Neural crest cell (in vitro differentiated cells): ENCODE measurements at regions not wholly inside any gene's neighbourhood (a gene's known extent, or its start where the extent isn't known, plus 50 kb on each side); places are given as distances from the start of the nearest gene placed in this dataset.
"Not testable (repeated sequence)": the region's sequence is repeated elsewhere in the genome, so short reads cannot be mapped to it uniquely, and the experiment has no call there.

Experiments
- DNase-seq: peaks from one replicate; pipeline ENCODE4 v3.0.0; 2021; ENCODE audit warnings: low read depth, mixed read lengths, low spot score
- H3K27ac Mint-ChIP-seq: one replicate; pipeline ENCODE4 v1.8.0; 2021; ENCODE audit warnings: mild to moderate bottlenecking, mixed read lengths; ENCODE audit not compliant: unreplicated experiment
- H3K27me3 Mint-ChIP-seq: 2 replicates; pipeline ENCODE4 v1.8.0; 2021; ENCODE audit warnings: low read depth, mild to moderate bottlenecking, mixed read lengths
- H3K36me3 Mint-ChIP-seq: 2 replicates; pipeline ENCODE4 v1.8.0; 2021; ENCODE audit warnings: low read depth, mild to moderate bottlenecking, mixed read lengths
- H3K4me1 Mint-ChIP-seq: 2 replicates; pipeline ENCODE4 v1.8.0; 2021; ENCODE audit warnings: mixed read lengths
- H3K4me3 Mint-ChIP-seq: one replicate; pipeline ENCODE4 v1.8.0; 2021; ENCODE audit warnings: mild to moderate bottlenecking, mixed read lengths
- H3K9me3 Mint-ChIP-seq: 2 replicates; pipeline ENCODE4 v1.8.0; 2021; ENCODE audit warnings: mixed read lengths
- CTCF ChIP-seq: fragments of 200-600 bp; sonication (generic); conservative IDR thresholded peaks from 2 replicates; pipeline ENCODE4 v1.5.0; 2021; ENCODE audit warnings: antibody characterized with exemption, mild to moderate bottlenecking

- TF ChIP-seq CTCF = no peak
- Mint-ChIP-seq H3K4me1 (no peaks in the 10 kb centered on the region), H3K36me3 (no peaks in the 10 kb centered on the region), H3K27ac (no peak overlapping the region), H3K9me3 (no peaks in the 10 kb centered on the region), H3K4me3 (no peak overlapping the region), H3K27me3 (no peaks in the 10 kb centered on the region)
- DNase-seq = no peak
Observed at GRCh38 chr6:113713665-113714064, 143.5 kb upstream of the MARCKS start.

- Mint-ChIP-seq H3K9me3 (no peaks in the 10 kb centered on the region), H3K27me3 (no peaks in the 10 kb centered on the region)
Observed at GRCh38 chr6:113718588-113718987, 138.6 kb upstream of the MARCKS start.

GRCh38 chr6:113719064-113719463, 138.1 kb upstream of the MARCKS start:
- no peak overlapping the region for H3K4me3 Mint-ChIP-seq
- H3K4me1 Mint-ChIP-seq = no peaks in the 10 kb centered on the region
- no peaks in the 10 kb centered on the region for H3K36me3 Mint-ChIP-seq
- no peak overlapping the region for H3K27ac Mint-ChIP-seq
- no peaks in the 10 kb centered on the region for H3K9me3 Mint-ChIP-seq
- no peaks in the 10 kb centered on the region for H3K27me3 Mint-ChIP-seq
- TF ChIP-seq CTCF = no peak
- DNase-seq = no peak

More at GRCh38 chr6:113718588-113718987, 138.6 kb upstream of the MARCKS start:
- DNase-seq = no peak
- Mint-ChIP-seq H3K4me1 (no peaks in the 10 kb centered on the region), H3K4me3 (no peak overlapping the region), H3K27ac (no peak overlapping the region), H3K36me3 (no peaks in the 10 kb centered on the region)
- no peak for TF ChIP-seq CTCF

GRCh38 chr6:113719545-113719944, 137.6 kb upstream of the MARCKS start:
- H3K27me3 Mint-ChIP-seq = no peaks in the 10 kb centered on the region
- no peaks in the 10 kb centered on the region for H3K9me3 Mint-ChIP-seq

GRCh38 chr6:113723182-113723581, 134.0 kb upstream of the MARCKS start:
- peaks cover 31% of the 10 kb centered on the region for H3K4me1 Mint-ChIP-seq
- no peak overlapping the region for H3K4me3 Mint-ChIP-seq
- no peak for TF ChIP-seq CTCF
- H3K36me3 Mint-ChIP-seq = peaks cover 2% of the 10 kb centered on the region
- H3K9me3 Mint-ChIP-seq = no peaks in the 10 kb centered on the region
- H3K27ac Mint-ChIP-seq = no peak overlapping the region
- DNase-seq = no peak
- no peaks in the 10 kb centered on the region for H3K27me3 Mint-ChIP-seq

More at GRCh38 chr6:113719545-113719944, 137.6 kb upstream of the MARCKS start:
- no peak for TF ChIP-seq CTCF
- DNase-seq = no peak
- no peak overlapping the region for H3K27ac Mint-ChIP-seq
- no peaks in the 10 kb centered on the region for H3K36me3 Mint-ChIP-seq
- peaks cover 1% of the 10 kb centered on the region for H3K4me1 Mint-ChIP-seq
- no peak overlapping the region for H3K4me3 Mint-ChIP-seq

GRCh38 chr6:113724927-113725326, 132.2 kb upstream of the MARCKS start:
- not testable (repeated sequence) for H3K27ac Mint-ChIP-seq, H3K36me3 Mint-ChIP-seq, DNase-seq, H3K27me3 Mint-ChIP-seq, H3K9me3 Mint-ChIP-seq, H3K4me3 Mint-ChIP-seq
- peaks cover 35% of the 10 kb centered on the region for H3K4me1 Mint-ChIP-seq
